ENCODE measurements at regions not wholly inside any gene's neighbourhood (a gene's known extent, or its start where the extent isn't known, plus 50 kb on each side); places are given as distances from the start of the nearest gene placed in this dataset.

DNA sequence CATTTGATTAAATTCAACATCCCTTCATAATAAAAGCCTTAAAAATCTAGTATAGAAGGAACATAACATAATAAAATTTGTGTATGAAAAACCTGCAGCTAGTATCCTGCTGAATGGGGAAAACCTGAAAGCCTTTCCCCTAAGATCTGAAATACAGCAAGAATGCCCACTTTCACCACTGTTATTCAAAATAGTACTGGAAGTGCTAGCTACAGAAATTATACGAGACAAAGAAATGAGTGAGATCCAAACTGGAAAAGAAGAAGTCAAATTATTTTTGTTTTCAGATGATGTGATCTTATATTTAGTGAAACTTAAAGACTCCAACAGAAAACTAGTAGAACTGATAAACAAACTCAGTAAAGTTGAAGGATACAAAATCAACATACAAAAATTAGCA is 152.9 kb downstream of the RTL3 start:
- no peak for DNase-seq (ENCODE audit: extremely low read depth in 1 of 11, low read depth in 9 of 11, low spot score in 4 of 11)

DNA sequence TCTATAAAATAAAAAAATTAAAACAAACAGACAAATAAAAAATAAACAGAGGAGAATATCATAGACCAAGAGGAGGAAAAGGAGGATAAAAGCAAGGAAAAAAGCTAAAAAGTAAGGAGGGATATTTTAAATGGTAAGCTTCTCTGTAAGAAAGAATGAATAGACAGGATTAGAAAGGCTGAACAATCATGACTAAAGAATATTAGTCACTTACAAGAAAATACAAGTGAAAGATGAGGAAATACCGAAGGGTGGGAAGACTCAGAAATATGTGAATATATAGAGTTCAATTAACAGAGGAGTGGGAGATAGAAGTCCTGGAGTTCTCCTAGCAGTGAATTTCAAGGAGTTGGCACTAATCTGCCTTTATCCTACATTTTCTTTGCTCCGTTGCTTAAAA is 162.6 kb downstream of the RTL3 start:
- no peak for DNase-seq (ENCODE audit: extremely low read depth in 1 of 11, low read depth in 9 of 11, low spot score in 4 of 11)

- no peak for DNase-seq (ENCODE audit: extremely low read depth in 1 of 11, low read depth in 9 of 11, low spot score in 4 of 11)
These were observed 165.8 kb upstream of the CYSLTR1 start for GRCh38 chrX:78493180-78493579.

DNA sequence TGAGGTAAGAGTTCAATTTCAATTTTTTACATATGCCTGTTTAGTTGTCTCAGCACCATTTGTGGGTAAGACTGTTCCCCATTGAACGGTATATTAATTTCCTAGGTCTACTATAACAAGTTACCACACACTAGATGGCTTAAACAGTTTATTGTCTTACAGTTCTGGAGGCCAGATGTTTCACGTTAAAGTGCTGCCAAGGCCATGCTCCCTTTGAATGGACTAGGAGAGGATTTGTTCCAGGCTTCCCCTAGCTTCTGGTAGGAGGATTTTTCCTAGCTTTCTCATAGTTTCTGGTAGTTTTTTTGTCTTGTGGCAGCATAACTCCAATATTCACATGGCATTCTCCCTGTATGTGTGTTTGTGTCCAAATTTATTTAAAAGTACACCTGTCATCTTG is 149.3 kb upstream of the CYSLTR1 start:
- DNase-seq (ENCODE audit: extremely low read depth in 1 of 11, low read depth in 9 of 11, low spot score in 4 of 11), result peak in 1 of 11 donors; percentile 2

DNA sequence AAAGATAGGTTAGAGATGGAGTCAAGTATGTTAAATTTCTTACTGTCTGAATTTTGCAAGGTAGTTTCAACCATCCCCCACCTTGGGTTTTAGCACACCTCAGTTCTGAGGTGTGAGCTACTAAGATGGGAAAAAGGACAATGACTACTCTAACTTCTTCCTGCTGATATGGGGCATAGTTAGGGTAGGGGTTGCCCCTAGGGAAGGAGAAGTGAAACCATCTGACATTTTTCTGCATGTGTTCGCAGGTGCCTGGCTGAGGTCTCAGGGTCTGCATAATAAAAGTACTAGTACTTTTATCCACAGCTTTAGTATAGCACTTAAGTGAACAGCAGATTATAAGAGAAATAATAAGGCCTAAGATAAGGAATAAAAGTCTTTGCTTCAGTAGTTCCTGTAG is 129.5 kb upstream of the CYSLTR1 start:
- no peak for DNase-seq (ENCODE audit: extremely low read depth in 1 of 11, low read depth in 9 of 11, low spot score in 4 of 11)

GRCh38 chrX:78455901-78456300 is 128.5 kb upstream of the CYSLTR1 start:
- no peak for DNase-seq (ENCODE audit: extremely low read depth in 1 of 11, low read depth in 9 of 11, low spot score in 4 of 11)

DNA sequence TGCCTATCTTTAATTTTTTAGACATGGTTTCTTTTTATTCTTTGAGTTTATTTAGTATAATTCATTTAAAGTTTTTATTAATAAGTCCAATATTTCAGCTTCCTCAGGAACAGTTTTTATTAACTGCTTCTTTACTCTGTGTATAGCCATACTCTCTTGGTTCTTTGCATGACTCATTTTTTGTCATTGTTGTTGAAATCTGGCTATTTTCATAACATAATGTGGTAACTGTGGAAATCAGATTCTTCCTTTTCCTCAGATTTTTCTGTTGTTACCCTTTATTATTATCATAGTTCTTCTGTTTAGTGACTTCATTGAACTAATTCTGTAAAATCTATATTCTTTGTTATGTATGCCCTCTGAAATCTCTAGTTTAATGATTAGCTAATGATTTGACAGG is 124.9 kb upstream of the CYSLTR1 start:
- DNase-seq (ENCODE audit: extremely low read depth in 1 of 11, low read depth in 9 of 11, low spot score in 4 of 11), result no peak

GRCh38 chrX:78437621-78438020 is 110.2 kb upstream of the CYSLTR1 start:
- no peak for DNase-seq (ENCODE audit: extremely low read depth in 1 of 11, low read depth in 9 of 11, low spot score in 4 of 11)

DNA sequence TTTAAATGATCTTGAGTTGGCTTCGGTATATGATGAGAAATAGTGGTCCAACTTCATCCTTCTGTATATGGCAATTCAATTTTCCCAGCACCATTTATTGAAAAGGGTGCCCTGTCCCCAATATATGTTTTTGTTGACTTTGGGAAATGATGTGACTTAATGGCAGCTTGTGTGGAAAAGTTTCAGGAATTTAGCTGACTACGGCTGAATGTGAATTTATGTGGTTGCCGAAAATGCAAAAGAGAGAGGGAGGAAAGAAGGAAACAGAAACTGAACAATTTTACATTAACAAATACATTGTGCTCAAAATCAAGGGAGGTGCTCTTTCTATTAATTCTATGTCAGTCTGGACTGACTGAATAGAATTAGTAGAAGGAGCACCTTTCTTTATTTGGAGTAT is 101.8 kb upstream of the CYSLTR1 start:
- DNase-seq (ENCODE audit: extremely low read depth in 1 of 11, low read depth in 9 of 11, low spot score in 4 of 11), result no peak

DNA sequence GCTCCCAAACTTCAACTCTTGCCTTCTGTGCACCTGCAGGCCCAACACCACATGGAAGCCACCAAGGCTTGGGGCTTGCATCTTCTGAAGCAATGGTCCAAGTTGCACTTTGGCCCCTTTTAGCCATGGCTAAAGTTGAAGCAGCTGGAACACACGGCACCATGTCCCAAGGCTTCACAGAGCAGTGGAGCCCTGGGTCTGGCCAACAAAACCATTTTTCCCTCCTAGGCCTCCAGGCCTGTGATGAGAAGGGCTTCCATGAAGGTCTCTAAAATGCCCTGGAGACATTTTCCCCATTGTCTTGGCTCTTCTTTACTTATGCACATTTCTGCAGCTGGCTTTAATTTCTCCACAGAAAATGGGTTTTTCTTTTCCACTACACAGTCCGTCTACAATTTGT is 61.3 kb upstream of the CYSLTR1 start:
- DNase-seq (ENCODE audit: extremely low read depth in 1 of 11, low read depth in 9 of 11, low spot score in 4 of 11), result no peak

- DNase-seq (ENCODE audit: extremely low read depth in 1 of 11, low read depth in 9 of 11, low spot score in 4 of 11), result no peak
These were observed 60.0 kb upstream of the CYSLTR1 start for GRCh38 chrX:78387364-78387763.

DNA sequence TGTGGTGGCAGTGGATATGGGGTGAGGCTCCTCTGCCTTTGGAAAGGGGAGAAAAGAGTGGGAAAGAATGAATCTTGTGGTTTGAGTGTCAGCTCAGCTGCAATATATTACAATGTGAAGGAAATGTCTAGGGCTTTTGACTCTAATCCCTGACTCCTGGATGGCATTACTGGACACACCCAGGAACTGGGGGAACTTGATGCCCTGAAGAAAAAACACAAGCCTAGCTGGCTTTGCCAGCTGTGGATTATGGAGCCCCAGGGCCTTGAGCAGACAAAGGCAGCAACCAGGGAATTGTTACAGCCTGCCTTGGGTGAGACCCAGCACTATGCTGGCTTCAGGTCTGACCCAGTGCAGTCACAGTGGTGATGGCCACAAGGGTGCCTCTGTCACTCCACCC is 57.1 kb upstream of the CYSLTR1 start:
- DNase-seq (ENCODE audit: extremely low read depth in 1 of 11, low read depth in 9 of 11, low spot score in 4 of 11), result no peak

- DNase-seq (ENCODE audit: extremely low read depth in 1 of 11, low read depth in 9 of 11, low spot score in 4 of 11), result no peak
These were observed 56.2 kb upstream of the CYSLTR1 start for GRCh38 chrX:78383594-78383993.

GRCh38 chrX:78378476-78379115 is 51.2 kb upstream of the CYSLTR1 start:
- DNase-seq (ENCODE audit: extremely low read depth in 1 of 11, low read depth in 9 of 11, low spot score in 4 of 11), result no peak
